GM12872 (cell line): ENCODE measurements at regions not wholly inside any gene's neighbourhood (a gene's known extent, or its start where the extent isn't known, plus 50 kb on each side); places are given as distances from the start of the nearest gene placed in this dataset.

Experiments used
- CTCF ChIP-seq: IDR thresholded peaks from 3 replicates; pipeline ENCODE4 v1.5.1; 2011; ENCODE audit warnings: low read depth, mild to moderate bottlenecking, low read length, moderate library complexity; ENCODE audit not compliant: insufficient read depth

GRCh38 chr16:85991856-85992255 is 92.9 kb downstream of the IRF8 start:
- no peak for TF ChIP-seq CTCF

- no peak for TF ChIP-seq CTCF
Measured at GRCh38 chr16:85992359-85992758, 93.4 kb downstream of the IRF8 start.

DNA sequence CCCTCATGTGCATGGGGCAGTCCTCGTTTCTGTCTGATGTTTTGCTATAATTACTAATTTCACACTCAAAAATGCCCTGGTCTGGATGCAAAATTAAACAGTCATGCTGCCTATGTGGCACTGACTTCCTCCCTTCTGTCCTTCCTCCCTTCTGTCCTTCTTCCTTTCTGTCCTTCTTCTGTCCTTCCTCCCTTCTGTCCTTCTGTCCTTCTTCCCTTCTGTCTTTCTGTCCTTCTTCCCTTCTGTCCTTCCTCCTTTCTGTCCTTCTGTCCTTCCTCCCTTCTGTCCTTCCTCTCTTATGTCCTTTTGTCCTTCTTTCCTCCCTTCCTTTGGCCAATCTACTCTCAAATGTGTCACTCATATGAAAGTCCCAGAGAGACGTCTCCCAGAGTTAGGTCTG is 93.8 kb downstream of the IRF8 start:
- TF ChIP-seq CTCF = no peak

DNA sequence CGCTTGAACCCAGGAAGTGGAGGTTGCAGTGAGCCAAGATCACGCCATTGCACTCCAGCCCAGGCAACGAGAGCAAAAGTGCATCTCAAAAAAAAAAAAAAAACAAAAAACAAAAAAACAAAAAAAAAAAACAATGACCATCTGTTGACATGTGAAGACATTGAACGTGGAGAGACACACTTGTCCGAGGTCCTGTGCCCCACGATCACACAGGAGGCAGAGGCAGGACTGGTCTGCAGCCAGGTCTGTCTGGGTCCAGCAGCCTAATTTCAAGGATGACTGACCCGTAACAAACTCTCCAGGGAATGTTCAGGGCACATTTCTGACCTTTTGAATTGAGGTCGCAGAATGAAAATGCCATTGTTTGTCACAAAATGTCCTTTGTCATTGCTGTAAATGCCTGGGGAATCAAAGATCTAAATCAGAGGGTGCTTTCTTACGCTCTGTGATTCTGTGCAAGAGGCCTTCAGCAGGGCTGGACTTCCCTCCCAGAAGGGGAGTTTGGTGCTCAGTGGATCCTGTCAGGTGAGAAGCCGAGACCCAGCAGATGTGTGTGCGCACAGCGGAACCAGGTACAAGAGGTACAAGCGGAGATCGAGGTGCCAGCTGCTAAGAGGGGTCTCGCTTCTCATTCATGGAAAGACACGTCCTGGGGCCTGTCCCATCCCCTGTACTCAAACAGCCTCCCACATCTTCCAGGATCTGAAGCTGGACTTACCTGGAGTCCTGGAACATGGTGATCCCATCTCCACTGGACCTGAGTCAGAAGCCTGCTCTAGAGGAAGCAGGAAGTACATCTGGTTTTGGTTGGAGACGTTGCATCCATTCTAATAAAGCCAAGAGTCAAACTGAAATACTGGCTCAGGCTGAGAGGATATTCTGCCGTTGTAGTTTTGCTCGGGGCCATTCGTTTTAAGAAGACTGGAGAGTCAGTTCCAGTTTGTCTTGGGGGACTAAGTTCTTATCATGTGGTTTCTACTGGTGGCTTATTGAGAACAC is 95.8 kb downstream of the IRF8 start:
- TF ChIP-seq CTCF = no peak

GRCh38 chr16:85995541-85996423 is 96.8 kb downstream of the IRF8 start:
- no peak for TF ChIP-seq CTCF

DNA sequence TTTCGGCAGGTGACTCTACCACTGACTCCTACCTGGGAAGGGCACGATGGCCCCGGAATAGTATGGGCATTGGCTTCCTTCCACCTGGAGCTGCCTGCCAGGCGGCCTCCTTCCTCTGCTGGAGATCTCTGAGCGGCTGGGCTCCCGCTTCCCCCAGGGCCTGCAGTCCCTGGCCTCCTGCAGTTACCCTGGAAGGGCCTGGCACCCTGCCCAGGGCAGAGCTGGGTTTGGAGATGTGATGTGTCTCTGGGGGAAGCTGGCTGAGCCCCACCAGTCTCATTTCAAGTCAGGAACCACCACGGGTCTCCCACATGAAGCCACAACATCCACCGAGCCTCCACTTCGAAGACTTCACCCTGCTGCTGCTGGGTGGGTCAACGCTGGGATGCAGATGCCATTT is 97.9 kb downstream of the IRF8 start:
- TF ChIP-seq CTCF = no peak
